OCI-M1 (cell line): ENCODE measurements at regions not wholly inside any gene's neighbourhood (a gene's known extent, or its start where the extent isn't known, plus 50 kb on each side); places are given as distances from the start of the nearest gene placed in this dataset.
"Not testable (repeated sequence)": the region's sequence is repeated elsewhere in the genome, so short reads cannot be mapped to it uniquely, and the experiment has no call there.

Source experiments
- DNase-seq: peaks from one replicate; lab custom pipeline; 2025; lab: John Stamatoyannopoulos, UW

- no peak for DNase-seq
These were observed 141.4 kb downstream of the KCNRG start for GRCh38 chr13:50156561-50157127.

DNA sequence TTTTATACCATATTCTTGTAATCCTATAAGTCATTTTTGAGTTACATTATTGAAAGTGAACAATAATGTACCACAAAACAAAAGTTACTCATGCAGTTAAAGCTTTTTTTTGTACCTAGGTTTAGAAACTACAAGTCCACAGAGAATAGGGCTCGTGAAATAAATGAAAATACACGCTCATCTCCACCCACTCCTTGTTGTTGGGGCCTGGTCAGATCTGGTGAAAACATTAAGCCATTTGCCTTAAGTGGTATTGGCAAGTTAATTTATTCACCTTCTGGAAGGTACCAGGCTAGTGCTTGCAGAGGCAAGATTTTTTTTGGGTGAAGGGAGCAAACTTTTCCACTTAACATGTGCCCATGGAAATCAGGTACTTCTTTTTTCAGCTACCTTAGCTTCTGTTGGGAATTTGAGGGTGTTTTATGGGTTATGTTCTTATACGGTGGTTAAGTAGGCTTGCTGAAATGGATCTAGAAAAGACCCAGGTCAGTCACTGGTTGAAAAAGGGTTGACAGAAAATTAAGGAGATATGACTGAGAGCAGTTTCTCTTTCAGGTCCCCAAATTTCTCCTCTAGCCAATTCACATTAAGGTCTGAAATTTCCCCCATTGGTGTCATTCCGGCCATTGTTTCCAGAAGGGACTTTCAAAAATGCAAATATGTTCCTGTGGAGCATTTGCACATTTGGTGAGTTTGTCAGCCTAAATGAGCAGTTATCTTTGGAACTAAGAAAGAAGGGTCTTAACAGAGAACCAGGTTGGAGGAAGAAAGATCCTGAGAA is 143.3 kb downstream of the KCNRG start:
- DNase-seq = no peak

DNA sequence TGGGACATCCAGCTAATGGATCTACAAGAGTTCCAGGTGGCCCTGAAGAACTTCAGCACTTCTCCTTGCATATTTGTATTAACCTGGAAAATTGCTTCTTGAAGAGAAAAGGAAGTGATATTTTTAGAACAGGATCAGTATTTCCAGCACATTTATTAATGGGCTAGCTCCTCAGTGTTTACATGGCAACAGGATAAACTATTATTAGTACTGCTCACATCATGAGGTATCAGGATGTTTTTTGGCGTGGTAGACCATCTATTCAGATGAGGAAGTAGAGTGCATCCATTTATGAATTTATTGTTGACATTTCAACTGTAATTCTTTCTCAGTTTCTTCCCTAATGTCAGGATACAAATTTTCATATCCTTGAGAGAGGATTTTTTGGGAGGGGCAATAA is 144.4 kb downstream of the KCNRG start:
- no peak for DNase-seq

GRCh38 chr13:50161052-50161451 is 145.8 kb downstream of the KCNRG start:
- DNase-seq = peak; percentile 98

DNA sequence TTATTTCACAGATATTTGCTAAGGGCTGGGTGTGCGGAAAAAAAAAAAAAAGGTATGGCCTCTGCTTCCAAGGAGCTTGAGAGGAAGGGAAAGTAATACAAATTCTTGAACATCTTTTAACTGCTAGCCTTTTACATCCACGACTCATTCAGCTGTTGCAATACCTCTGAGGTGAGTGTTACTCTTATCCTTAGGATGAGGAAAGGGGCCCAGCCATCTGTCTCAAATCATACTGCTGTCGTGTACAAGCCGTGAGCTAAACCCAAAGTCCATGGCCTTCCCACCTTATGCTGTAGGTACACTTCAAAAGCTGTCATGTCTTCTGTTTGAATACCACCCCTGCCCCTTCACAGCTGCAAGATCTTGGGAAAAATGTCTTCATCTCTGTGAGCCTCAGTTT is 146.8 kb downstream of the KCNRG start:
- no peak for DNase-seq

- DNase-seq = no peak
These were observed 147.3 kb downstream of the KCNRG start for GRCh38 chr13:50162567-50162966.

DNA sequence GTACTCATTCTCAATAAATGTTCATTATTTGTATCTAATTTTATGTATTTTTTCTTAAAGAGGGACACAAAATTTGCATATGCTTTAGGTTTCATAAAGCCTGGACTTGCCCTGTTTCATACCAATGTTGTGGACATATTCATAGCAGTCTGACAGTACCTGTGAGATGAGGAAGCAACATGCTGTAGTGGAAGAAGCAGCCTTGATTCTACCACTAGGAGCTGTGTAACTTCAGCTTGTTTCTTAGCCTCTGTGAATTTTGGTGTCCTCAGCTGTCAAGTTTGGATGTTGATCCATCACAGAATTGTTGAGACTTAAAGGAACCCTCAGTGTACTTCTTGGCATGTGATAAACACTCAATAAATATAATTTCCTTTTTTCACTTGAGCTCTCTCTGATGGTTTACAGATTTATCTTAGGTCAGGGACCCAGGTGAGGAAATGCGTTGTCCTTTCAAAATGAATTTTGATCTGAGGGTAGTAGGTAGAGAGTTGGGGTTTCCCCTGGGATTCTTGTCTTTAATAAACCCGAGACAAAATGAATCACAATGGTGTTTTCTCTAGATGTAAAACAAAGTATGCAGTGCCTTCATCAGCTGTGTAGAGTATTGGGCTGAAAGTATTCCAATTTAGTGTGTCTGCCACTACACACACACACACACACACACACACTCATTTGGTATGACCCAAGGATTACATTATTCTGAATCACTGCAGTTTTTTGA is 152.1 kb downstream of the KCNRG start:
- no peak for DNase-seq

DNA sequence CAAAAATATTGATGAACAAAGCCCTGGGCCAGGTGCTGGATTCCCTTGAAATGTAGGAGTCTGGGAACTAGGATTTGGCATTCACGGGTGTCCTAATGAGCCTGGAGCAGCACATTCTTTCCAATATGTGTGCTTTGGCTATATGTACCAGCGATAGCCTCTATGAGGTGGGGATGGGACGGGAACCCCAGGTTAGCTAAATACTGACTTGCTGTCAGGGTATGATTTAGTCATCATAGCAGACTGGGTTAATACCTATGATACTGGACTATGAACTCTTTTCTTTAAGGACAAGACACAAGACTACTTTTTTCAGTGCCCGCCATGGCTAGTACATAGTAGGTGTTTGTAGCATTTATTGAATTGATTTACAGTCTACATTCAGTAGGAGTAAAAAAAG is 152.7 kb downstream of the KCNRG start:
- no peak for DNase-seq

GRCh38 chr13:50168786-50169185 is 153.5 kb downstream of the KCNRG start:
- no peak for DNase-seq

GRCh38 chr13:50170447-50171037 is 155.3 kb downstream of the KCNRG start:
- peak; percentile 48 for DNase-seq

DNA sequence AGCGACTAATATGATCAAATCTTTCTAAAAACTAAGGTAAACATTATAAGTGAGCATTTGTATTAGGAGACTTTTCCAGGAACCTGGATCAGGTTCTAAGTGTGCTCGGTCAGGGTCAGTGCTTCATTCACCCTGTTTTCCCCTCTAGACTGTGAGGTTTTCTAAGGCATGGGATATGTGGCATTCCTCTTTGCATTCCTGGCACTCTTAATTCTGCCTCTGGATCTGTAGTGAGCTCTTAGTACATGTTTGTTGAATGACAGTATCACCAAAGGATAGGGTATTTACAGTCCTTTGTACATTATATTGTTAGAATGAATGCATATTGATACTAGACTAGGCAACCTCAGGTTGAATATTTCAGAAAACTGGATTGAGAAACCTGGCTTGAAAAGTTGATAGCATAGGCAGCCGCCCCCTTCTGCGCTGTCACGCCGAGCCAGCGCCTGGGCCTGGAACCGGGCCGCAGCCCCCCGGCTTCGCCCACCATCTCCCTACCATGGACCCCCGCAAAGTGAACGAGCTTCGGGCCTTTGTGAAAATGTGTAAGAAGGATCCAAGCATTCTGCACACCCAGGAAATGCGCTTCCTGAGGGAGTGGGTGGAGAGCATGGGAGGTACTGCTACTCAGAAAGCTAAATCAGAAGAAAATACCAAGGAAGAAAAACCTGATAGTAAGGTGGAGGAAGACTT is 156.5 kb downstream of the KCNRG start:
- no peak for DNase-seq

DNA sequence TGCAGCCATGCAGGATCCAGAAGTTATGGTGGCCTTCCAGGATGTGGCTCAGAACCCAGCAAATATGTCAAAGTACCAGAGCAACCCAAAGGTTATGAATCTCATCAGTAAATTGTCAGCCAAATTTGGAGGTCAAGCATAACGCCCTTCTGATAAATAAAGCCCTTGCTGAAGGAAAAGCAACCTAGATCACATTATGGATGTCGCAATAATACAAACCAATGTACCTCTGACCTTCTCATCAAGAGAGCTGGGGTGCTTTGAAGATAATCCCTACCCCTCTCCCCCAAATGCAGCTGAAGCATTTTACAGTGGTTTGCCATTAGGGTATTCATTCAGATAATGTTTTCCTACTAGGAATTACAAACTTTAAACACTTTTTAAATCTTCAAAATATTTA is 157.8 kb downstream of the KCNRG start:
- not testable (repeated sequence) for DNase-seq

- DNase-seq = no peak
These were observed 159.4 kb downstream of the KCNRG start for GRCh38 chr13:50174630-50175029.

GRCh38 chr13:50179977-50180376 is 164.7 kb downstream of the KCNRG start:
- DNase-seq = no peak

DNA sequence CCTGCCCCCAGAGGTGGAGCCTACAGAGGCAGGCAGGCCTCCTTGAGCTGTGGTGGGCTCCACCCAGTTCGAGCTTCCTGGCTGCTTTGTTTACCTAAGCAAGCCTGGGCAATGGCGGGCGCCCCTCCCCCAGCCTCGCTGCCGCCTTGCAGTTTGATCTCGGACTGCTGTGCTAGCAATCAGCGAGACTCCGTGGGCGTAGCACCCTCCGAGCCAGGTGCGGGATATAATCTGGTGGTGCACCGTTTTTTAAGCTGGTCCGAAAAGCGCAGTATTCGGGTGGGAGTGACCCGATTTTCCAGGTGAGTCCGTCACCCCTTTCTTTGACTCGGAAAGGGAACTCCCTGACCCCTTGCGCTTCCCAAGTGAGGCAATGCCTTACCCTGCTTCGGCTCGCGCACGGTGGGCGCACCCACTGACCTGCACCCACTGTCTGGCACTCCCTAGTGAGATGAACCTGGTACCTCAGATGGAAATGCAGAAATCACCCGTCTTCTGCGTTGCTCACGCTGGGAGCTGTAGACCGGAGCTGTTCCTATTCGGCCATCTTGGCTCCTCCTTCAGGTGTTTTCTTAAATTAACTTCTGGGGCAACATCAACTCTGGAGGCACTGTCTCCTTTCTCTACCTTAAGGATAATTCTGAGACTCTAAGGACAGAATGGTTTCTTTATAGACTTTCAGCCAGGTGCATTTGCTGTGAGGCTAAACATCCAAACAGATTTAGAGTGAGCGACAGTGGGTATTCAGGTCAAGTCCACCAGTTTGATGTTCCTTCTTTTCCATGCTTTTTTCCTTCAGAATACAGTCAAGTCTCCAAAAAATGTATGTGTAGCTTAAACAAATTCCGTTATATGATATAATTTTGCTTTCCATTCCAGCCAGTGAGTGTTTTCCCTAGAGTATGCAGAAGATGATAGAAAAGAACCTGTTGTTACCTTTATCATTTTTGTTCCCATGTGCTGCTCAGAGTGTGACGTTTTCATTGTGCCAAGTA is 170.8 kb downstream of the KCNRG start:
- not testable (repeated sequence) for DNase-seq

- no peak for DNase-seq
These were observed 172.2 kb downstream of the KCNRG start for GRCh38 chr13:50187352-50188029.

DNA sequence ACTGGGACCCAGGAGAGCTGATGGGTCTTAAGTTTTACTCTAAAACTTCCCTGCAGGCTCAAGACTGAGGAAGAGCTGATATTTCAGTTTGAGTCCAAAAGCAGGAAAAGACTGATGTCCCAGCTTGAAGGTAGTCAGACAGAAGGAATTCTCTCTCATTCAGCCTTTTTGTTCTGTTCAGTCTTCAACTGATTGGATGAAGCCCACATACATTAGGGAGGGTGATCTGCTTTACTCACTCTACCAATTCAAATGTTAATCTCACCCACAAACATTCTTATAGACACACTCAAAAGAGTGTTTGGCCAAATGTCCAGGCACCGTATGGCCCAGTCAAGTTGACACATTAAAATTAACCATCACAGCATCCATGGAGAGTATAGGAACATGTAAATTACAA is 173.5 kb downstream of the KCNRG start:
- DNase-seq = no peak

GRCh38 chr13:50189450-50189849 is 174.2 kb downstream of the KCNRG start:
- peak; percentile 59 for DNase-seq

DNA sequence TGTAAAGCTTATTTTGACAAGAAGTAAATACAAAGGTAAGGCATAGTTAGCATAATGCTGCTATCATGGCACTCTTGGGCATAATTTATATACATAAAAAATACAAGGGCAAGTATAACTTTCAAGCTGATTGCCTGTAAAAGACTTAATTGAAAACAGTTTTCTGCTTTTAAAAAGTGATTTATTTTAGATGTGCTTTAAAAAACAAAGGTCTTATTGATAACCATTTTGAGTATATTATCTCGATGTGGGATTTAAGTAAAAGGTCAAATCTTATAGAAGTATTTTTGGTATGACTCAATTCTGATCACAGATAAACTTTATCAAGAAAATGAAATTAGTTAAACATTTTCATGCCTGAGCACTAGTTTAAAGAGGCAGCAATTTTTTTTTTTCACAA is 175.8 kb downstream of the KCNRG start:
- no peak for DNase-seq

- no peak for DNase-seq
These were observed 177.1 kb downstream of the KCNRG start for GRCh38 chr13:50192272-50192813.
